Breast epithelium (tissue), 3 donors: ENCODE measurements at regions not wholly inside any gene's neighbourhood (a gene's known extent, or its start where the extent isn't known, plus 50 kb on each side); places are given as distances from the start of the nearest gene placed in this dataset.

Experiments
- CTCF ChIP-seq, 3 donors: fragments of 450-650 bp; IDR thresholded peaks; one replicate each; pipeline ENCODE4 v1.5.1; 2016 to 2017; ENCODE audit warnings: antibody characterized with exemption in 3 of 3, mild to moderate bottlenecking in 3 of 3, moderate library complexity in 3 of 3
- POLR2A ChIP-seq: fragments of 450-650 bp; IDR thresholded peaks from one replicate; pipeline ENCODE4 v1.6.1; 2016; ENCODE audit warnings: antibody characterized with exemption, mild to moderate bottlenecking, moderate library complexity
- POLR2AphosphoS5 ChIP-seq, 3 donors: sonication (generic); formaldehyde crosslinking; IDR thresholded peaks; one replicate each; pipeline ENCODE4 v1.6.1; 2017; ENCODE audit warnings: antibody characterized with exemption in 3 of 3

DNA sequence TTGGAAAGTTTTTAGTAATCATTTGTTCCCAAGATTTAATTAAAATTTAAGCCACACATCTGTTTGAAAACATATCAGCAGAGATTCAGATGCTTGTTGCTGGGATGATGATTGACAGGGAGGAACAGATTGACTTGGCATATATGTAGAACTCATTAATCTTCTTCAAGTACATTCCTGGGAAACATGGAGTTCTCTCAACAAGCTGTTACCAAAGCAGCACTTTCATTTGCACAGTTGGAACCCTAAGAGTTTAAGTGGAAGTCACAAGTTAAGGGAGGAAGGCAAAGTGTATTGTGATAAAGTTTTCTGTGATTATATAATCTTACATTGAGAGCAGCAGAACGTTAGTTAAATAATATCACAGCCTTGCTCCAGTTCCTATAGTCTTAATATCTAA is 485.4 kb upstream of the CELF2 start:
- TF ChIP-seq CTCF (IDR thresholded peaks at IDR 0.05) = no peak
- TF ChIP-seq POLR2AphosphoS5 (IDR thresholded peaks at IDR 0.05) = no peak
- TF ChIP-seq POLR2A = no peak
